T-cell (primary cell): ENCODE measurements at regions not wholly inside any gene's neighbourhood (a gene's known extent, or its start where the extent isn't known, plus 50 kb on each side); places are given as distances from the start of the nearest gene placed in this dataset.

Source experiments
- ATAC-seq, 4 experiments: fragments of 200-7000 bp in 3 of 4; fragments of 150-1000 bp in 1 of 4; cut with Tn5 transposase; replicated peaks in 1 of 4; 1 replicate in 3 of 4; 2 replicates in 1 of 4; pipeline ENCODE4 v1.10.0; 2021; ENCODE audit warnings: moderate library complexity in 3 of 4, mild to moderate bottlenecking in 2 of 4, moderate number of reproducible peaks in 1 of 4
- CTCF ChIA-PET, 2 donors: fragments of 300-600 bp; sonication (Branson Sonifier 250); formaldehyde crosslinking; loops; one replicate each; lab custom pipeline; 2022; ENCODE audit warnings: antibody characterized with exemption in 2 of 2; lab: Charles Lee
- POLR2A ChIA-PET, 2 donors: fragments of 300-600 bp; sonication (Branson Sonifier 250); formaldehyde crosslinking; loops; one replicate each; lab custom pipeline; 2022; ENCODE audit warnings: antibody characterized with exemption in 2 of 2; lab: Charles Lee
- DNase-seq, 35 experiments: peaks; one replicate each; pipeline versions ENCODE4 v3.0.0 to v3.0.0-alpha.2; 2013 to 2023
- H3K27ac ChIP-seq: one replicate; pipeline ENCODE4 v1.5.1; 2013; ENCODE audit warnings: low read length
- H3K27me3 ChIP-seq, 2 experiments: replicated peaks in 1 of 2; 1 replicate in 1 of 2; 2 replicates in 1 of 2; pipeline versions ENCODE4 v1.6.1 to v1.7.0; 2013; ENCODE audit warnings: low read length in 1 of 2, mixed read lengths in 1 of 2; ENCODE audit not compliant: control insufficient read depth in 2 of 2, insufficient read depth in 2 of 2; ENCODE audit errors: extremely low read depth in 1 of 2
- H3K36me3 ChIP-seq, 2 donors: 1 replicate in 1 of 2; 2 replicates in 1 of 2; pipeline versions ENCODE4 v1.6.1 to v1.7.0; 2013; ENCODE audit warnings: low read length in 1 of 2; ENCODE audit not compliant: control insufficient read depth in 2 of 2, insufficient read depth in 1 of 2; ENCODE audit errors: extremely low read depth in 1 of 2
- H3K4me1 ChIP-seq, 2 experiments: 1 replicate in 1 of 2; 2 replicates in 1 of 2; pipeline versions ENCODE4 v1.6.1 to v1.7.0; 2013; ENCODE audit warnings: low read length in 2 of 2, mixed read lengths in 1 of 2; ENCODE audit not compliant: insufficient read depth in 2 of 2, control insufficient read depth in 1 of 2; ENCODE audit errors: extremely low read depth in 1 of 2
- H3K4me3 ChIP-seq, 2 donors: 1 replicate in 1 of 2; 2 replicates in 1 of 2; pipeline versions ENCODE4 v1.5.1 to v1.7.0; 2013; ENCODE audit warnings: mild to moderate bottlenecking in 2 of 2, low read length in 1 of 2, moderate library complexity in 1 of 2; ENCODE audit not compliant: control insufficient read depth in 1 of 2; ENCODE audit errors: extremely low read depth in 1 of 2
- H3K9me3 ChIP-seq: 2 replicates; pipeline ENCODE4 v1.7.0; 2013
- H3K27ac Mint-ChIP-seq, 2 donors: one replicate each; pipeline ENCODE4 v1.8.0; 2020 to 2021; ENCODE audit warnings: mild to moderate bottlenecking in 2 of 2, mixed read lengths in 2 of 2
- H3K27me3 Mint-ChIP-seq, 2 donors: one replicate each; pipeline ENCODE4 v1.8.0; 2021 to 2022; ENCODE audit warnings: mixed read lengths in 2 of 2
- H3K36me3 Mint-ChIP-seq: one replicate; pipeline ENCODE4 v1.8.0; 2021; ENCODE audit warnings: mixed read lengths
- H3K4me1 Mint-ChIP-seq, 3 donors: one replicate each; pipeline ENCODE4 v1.8.0; 2020 to 2022; ENCODE audit warnings: mixed read lengths in 3 of 3, mild to moderate bottlenecking in 1 of 3
- H3K4me3 Mint-ChIP-seq, 3 donors: one replicate each; pipeline ENCODE4 v1.8.0; 2020 to 2022; ENCODE audit warnings: mild to moderate bottlenecking in 3 of 3, mixed read lengths in 3 of 3, moderate library complexity in 3 of 3
- H3K9me3 Mint-ChIP-seq, 3 donors: one replicate each; pipeline ENCODE4 v1.8.0; 2020 to 2022; ENCODE audit warnings: mixed read lengths in 3 of 3
- WGBS: methylation state at CpG from one replicate; pipeline ENCODE4 v1.1.5; 2013; ENCODE audit warnings: missing lambda C conversion rate; ENCODE audit not compliant: insufficient coverage; 5-methylcytosine and 5-hydroxymethylcytosine counted together

- POLR2A ChIA-PET: no interaction called here
Observed at GRCh38 chr17:34527908-34528470, 51.4 kb upstream of the TMEM132E start.

DNA sequence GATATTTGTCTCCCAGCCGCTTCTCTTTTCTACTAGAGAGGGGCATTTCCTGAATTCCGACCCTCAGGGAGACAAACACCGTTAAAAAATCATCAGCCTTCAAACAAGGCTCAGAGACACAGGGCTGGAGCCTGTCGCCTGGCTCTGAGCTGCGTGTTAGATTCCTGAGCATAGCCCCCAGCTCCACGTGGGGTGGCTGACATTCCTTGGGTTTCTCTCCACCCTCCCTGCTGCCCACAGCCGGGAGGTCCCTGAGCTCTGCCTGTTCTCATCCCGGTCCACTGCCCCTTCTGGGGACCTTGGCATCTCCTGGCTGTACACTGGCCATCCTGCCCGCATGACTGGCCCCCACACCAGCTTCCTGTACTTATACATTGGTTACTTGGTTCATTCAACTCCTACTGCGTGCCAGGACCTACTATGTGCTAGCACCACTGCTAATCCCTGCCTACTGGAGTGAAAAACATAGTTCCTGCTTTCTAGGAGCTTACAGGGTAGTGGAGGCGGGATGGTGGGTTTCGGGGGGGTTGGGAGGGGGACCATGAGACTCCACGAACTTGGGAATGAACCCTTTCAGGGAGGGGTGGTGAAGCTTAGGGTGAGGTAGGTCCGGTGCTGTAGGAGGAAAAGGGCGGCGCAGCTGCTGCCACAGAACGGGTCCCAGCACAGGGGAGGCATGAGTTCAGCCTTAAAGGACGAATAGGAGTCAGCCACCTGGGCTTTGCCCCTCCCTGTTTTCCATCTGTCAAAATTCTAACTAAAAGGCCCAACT is 52.1 kb upstream of the TMEM132E start:
- Mint-ChIP-seq H3K4me1 (no peaks in the 10 kb centered on the region), H3K27ac (no peak overlapping the region), H3K36me3 (no peaks in the 10 kb centered on the region), H3K4me3 (no peak overlapping the region), H3K9me3 (no peaks in the 10 kb centered on the region), H3K27me3 (peaks cover 43 to 55% of the 10 kb centered on the region in 2 donors)
- Histone ChIP-seq H3K4me1 (no peaks in the 10 kb centered on the region), H3K27me3 (peaks cover 3 to 35% of the 10 kb centered on the region in 2 experiments), H3K4me3 (no peak overlapping the region), H3K9me3 (no peaks in the 10 kb centered on the region), H3K36me3 (no peaks in the 10 kb centered on the region), H3K27ac (no peak overlapping the region)
- WGBS: 40% methylated on average over 9 of the region's 18 CpGs
- DNase-seq (no peak), ATAC-seq (no peak)
- CTCF ChIA-PET: interaction anchor here in 1 of 2 donors (0.7 kb wide), 1 partner anchor 9 kb away, joined by 3 read pairs; no protein-coding TSS in a partner anchor
- POLR2A ChIA-PET: no interaction called here

More at GRCh38 chr17:34527908-34528470, 51.4 kb upstream of the TMEM132E start:
- ATAC-seq (no peak), DNase-seq (no peak)
- Histone ChIP-seq H3K4me1 (no peaks in the 10 kb centered on the region), H3K27ac (no peak overlapping the region), H3K9me3 (no peaks in the 10 kb centered on the region), H3K4me3 (no peak overlapping the region), H3K27me3 (peaks cover 3 to 41% of the 10 kb centered on the region in 2 experiments), H3K36me3 (no peaks in the 10 kb centered on the region)
- no peak overlapping the region for H3K27ac Mint-ChIP-seq
- no peaks in the 10 kb centered on the region for H3K4me1 Mint-ChIP-seq
- no peaks in the 10 kb centered on the region for H3K36me3 Mint-ChIP-seq
- H3K27me3 Mint-ChIP-seq: peaks cover 49 to 59% of the 10 kb centered on the region in 2 donors
- no peaks in the 10 kb centered on the region for H3K9me3 Mint-ChIP-seq
- 50% methylated on average over 6 of the region's 13 CpGs for WGBS
- CTCF ChIA-PET: no interaction called here
- no peak overlapping the region for H3K4me3 Mint-ChIP-seq

- DNase-seq (no peak), ATAC-seq (no peak)
- H3K36me3 Mint-ChIP-seq: no peaks in the 10 kb centered on the region
- Histone ChIP-seq H3K4me1 (no peaks in the 10 kb centered on the region), H3K9me3 (no peaks in the 10 kb centered on the region), H3K36me3 (no peaks in the 10 kb centered on the region), H3K4me3 (no peak overlapping the region), H3K27me3 (peaks cover 3 to 36% of the 10 kb centered on the region in 2 experiments), H3K27ac (no peak overlapping the region)
- H3K4me1 Mint-ChIP-seq: no peaks in the 10 kb centered on the region
- no peak overlapping the region for H3K27ac Mint-ChIP-seq
- ChIA-PET POLR2A (no interaction called here), CTCF (no interaction called here)
- peaks cover 28 to 39% of the 10 kb centered on the region in 2 donors for H3K27me3 Mint-ChIP-seq
- WGBS: 52% methylated on average over 2 of the region's 4 CpGs
- no peak overlapping the region for H3K4me3 Mint-ChIP-seq
- no peaks in the 10 kb centered on the region for H3K9me3 Mint-ChIP-seq
Observed at GRCh38 chr17:34525651-34526050, 53.7 kb upstream of the TMEM132E start.

GRCh38 chr17:34521955-34522354 is 57.4 kb upstream of the TMEM132E start:
- Histone ChIP-seq H3K27ac (no peak overlapping the region), H3K4me1 (no peaks in the 10 kb centered on the region), H3K4me3 (no peak overlapping the region), H3K27me3 (peaks cover 0 to 38% of the 10 kb centered on the region in 2 experiments), H3K9me3 (no peaks in the 10 kb centered on the region), H3K36me3 (no peaks in the 10 kb centered on the region)
- peaks cover 6 to 16% of the 10 kb centered on the region in 2 donors for H3K27me3 Mint-ChIP-seq
- 72% methylated on average over 5 of the region's 11 CpGs for WGBS
- H3K27ac Mint-ChIP-seq: no peak overlapping the region
- DNase-seq (no peak), ATAC-seq (no peak)
- H3K36me3 Mint-ChIP-seq: no peaks in the 10 kb centered on the region
- no peaks in the 10 kb centered on the region for H3K9me3 Mint-ChIP-seq
- no peaks in the 10 kb centered on the region for H3K4me1 Mint-ChIP-seq
- no peak overlapping the region for H3K4me3 Mint-ChIP-seq
- ChIA-PET POLR2A (no interaction called here), CTCF (no interaction called here)

DNA sequence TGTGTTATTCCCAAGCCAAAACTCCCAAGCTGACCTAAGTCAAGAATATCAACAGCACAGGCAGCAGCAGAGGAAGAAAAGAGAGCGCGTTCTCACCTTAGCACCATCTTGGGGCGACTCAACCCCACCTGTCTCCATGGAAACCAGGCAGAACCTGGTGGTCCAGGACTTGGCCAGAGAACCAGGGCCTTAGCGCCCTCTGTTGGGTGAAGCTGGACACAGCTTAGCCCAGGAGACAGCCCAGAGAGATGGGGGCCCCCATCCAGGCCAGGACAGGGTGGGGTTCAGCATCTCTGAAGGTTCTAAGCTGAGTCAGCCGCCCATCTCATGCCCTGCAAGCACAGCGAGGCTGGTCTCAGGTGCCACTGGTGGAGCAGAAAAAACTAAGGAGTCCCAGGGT is 60.1 kb upstream of the TMEM132E start:
- ATAC-seq (no peak), DNase-seq (peak in 1 of 35 experiments; percentile 8)
- CTCF ChIA-PET: interaction anchor here in 1 of 2 donors (0.6 kb wide), 1 partner anchor 430 kb away, joined by 3 read pairs; no protein-coding TSS in a partner anchor
- WGBS: 25% methylated on average over 3 of the region's 6 CpGs
- POLR2A ChIA-PET: no interaction called here
- no peaks in the 10 kb centered on the region for H3K9me3 ChIP-seq
- no peaks in the 10 kb centered on the region for H3K4me1 Mint-ChIP-seq
- H3K4me3 Mint-ChIP-seq: no peak overlapping the region
- H3K36me3 Mint-ChIP-seq: no peaks in the 10 kb centered on the region
- peaks cover 0 to 31% of the 10 kb centered on the region in 2 experiments for H3K27me3 ChIP-seq
- no peak overlapping the region for H3K27ac Mint-ChIP-seq
- H3K36me3 ChIP-seq: no peaks in the 10 kb centered on the region
- no peak overlapping the region for H3K27ac ChIP-seq
- H3K27me3 Mint-ChIP-seq: peaks cover 19 to 28% of the 10 kb centered on the region in 2 donors
- H3K4me3 ChIP-seq: no peak overlapping the region
- H3K9me3 Mint-ChIP-seq: no peaks in the 10 kb centered on the region
- no peaks in the 10 kb centered on the region for H3K4me1 ChIP-seq

- 67% methylated on average over 1 of the region's 1 CpG for WGBS
- no peak overlapping the region for H3K4me3 ChIP-seq
- peaks cover 24 to 34% of the 10 kb centered on the region in 2 donors for H3K27me3 Mint-ChIP-seq
- H3K9me3 ChIP-seq: no peaks in the 10 kb centered on the region
- no peaks in the 10 kb centered on the region for H3K36me3 Mint-ChIP-seq
- DNase-seq (no peak), ATAC-seq (no peak)
- CTCF ChIA-PET: interaction anchor here in 1 of 2 donors (0.6 kb wide), 1 partner anchor 10 kb away, joined by 3 read pairs; no protein-coding TSS in a partner anchor
- H3K4me1 Mint-ChIP-seq: no peaks in the 10 kb centered on the region
- peaks cover 0 to 39% of the 10 kb centered on the region in 2 experiments for H3K27me3 ChIP-seq
- H3K4me3 Mint-ChIP-seq: no peak overlapping the region
- POLR2A ChIA-PET: no interaction called here
- H3K36me3 ChIP-seq: no peaks in the 10 kb centered on the region
- H3K27ac ChIP-seq: no peak overlapping the region
- H3K4me1 ChIP-seq: no peaks in the 10 kb centered on the region
- H3K27ac Mint-ChIP-seq: no peak overlapping the region
- no peaks in the 10 kb centered on the region for H3K9me3 Mint-ChIP-seq
Observed at GRCh38 chr17:34517406-34517805, 62.0 kb upstream of the TMEM132E start.
